NCI-H2029 (cell line): ENCODE measurements at regions not wholly inside any gene's neighbourhood (a gene's known extent, or its start where the extent isn't known, plus 50 kb on each side); places are given as distances from the start of the nearest gene placed in this dataset.

Experiments
- DNase-seq: peaks from one replicate; lab custom pipeline; 2025; lab: John Stamatoyannopoulos, UW

GRCh38 chr6:24026050-24026449, 100.0 kb upstream of the NRSN1 start:
- no peak for DNase-seq

GRCh38 chr6:24031496-24031895, 94.5 kb upstream of the NRSN1 start:
- DNase-seq: no peak

DNA sequence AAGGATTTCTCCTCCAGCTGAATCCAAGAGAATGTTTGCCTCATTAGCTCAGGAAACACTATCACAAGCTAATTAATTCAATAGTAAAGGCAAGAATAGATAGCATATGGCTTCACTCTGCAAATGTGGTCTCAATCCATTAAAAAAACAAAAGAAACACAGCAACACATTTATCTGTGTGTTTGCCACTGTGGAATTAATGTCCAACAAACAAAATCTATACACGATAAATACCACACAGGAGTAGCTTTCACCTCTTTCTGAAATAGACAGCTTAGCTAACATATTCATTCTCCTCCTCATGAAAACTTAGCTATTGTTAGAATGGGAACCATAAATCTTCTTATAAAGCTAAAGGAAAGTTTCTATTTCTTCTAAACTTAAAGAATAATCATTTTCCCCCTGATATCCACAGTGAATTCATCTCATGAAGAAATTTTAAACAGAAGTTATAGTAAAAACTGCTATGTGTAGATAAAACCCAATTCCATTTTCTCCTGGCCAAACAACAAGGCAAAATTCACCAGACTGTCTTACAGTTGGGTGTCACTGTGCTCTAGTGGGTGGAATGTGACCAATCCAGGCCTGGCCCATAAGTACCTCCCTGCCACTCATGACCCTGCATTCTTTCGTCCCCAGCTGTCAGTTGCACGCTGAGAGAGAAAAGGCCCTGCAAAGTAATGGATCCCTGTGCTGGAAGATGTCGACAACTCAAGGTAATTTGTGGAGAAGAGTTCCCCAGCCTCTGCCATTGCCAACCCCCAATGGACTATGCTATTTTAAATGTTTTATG, 92.9 kb upstream of the NRSN1 start:
- DNase-seq: no peak

- no peak for DNase-seq
Observed at GRCh38 chr6:24043848-24044247, 82.2 kb upstream of the NRSN1 start.

DNA sequence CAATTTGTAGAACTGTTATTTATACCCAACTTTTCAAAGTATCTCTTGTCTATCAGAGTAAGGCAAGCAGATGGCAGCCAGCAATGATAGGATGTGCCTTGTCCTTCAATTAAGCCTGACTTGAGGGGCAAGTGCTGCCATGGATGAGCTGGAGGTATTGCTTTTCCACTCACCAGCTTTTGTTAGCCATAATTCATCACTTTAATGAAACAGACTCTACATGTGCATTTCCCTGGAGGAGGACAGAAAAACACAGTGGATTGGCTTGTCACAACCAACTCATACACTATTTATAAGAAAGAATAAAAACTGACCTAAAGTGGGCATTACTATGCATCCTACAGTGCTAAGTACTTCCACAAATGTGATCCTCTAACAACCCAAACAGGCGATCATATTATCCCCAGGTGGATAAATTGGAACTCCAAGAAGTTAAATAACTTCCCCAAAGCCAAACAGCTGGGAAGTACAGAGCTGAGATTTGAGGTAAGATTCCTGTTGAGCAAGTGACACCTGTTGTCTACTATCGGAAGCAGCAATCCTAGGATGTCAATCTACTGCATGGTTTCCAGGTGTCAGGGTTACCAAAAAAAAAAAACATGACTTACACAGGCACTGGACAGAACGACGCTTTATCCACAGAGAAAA, 73.9 kb upstream of the NRSN1 start:
- DNase-seq: no peak

DNA sequence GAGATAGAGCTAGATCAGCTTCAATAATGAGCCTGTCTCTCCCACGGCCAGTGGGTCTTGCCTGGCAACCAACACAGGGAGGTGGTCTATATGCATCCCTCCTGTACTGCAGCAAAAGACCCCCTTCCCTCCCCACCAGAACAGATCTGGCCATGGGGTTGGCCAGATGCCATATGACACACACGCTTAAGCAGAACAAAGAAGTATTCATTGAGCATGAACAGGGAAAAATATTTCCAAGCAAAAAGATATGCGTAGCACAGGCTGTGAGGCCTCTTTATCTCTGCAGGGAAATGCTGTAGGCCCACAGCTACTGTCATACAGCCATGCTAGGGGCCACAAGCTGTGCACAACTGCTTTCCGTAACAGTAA, 73.4 kb upstream of the NRSN1 start:
- DNase-seq: no peak

DNA sequence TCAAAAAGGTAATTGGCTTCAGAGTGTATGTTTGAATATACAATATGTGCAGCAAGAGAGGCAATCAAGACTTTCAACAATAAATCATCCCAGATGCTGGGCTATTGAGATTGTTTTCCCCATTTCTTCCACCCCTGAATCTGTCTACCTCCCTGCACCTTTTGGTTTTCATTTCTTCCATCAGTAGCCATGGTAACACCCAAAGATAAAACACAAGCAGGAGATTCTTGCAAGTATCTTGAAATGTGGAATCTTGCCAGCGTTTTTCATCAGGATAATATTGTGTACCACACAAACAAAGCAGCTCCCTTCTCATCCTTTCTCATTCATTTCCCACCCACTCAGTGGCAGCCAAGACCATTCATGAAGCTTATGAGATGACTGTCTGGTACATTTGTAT, 73.0 kb upstream of the NRSN1 start:
- no peak for DNase-seq

DNA sequence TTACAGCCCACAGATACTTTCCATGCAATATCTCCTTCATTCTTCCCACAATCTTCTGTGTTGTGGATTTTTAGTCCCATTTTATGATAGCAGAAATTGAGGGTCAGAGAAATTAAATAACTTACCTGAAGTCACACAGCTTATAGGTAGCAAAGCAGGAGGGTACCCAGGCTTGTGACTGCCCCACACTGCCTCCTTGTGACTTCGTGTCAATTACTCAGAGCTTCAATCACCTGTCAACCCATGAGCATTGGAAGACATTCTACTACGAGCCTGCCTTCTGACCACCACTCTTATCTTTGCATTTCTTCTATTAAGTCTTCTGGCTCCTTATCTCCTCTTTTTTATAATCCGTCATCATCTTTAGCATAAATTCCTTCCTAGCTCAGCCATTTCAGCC, 71.6 kb upstream of the NRSN1 start:
- no peak for DNase-seq

GRCh38 chr6:24056567-24056966, 69.4 kb upstream of the NRSN1 start:
- DNase-seq: no peak

DNA sequence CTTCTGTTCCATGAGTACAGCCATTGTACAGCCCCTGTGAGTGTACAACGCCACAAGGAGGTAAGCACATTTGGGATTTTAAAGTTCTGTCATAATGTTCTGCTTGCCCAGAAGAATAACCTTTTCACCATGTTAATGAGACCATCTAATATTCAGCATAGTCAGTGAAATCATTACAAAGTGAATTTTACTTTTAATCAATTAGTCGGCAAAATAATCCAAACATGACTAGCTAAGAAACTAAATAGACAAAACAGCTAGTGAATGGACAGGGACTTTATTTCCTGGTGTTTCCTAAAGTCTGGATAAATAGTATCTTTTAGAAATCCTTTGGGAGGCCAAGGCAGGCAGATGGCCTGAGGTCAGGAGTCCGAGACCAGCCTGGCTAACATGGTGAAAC, 69.0 kb upstream of the NRSN1 start:
- DNase-seq: no peak

DNA sequence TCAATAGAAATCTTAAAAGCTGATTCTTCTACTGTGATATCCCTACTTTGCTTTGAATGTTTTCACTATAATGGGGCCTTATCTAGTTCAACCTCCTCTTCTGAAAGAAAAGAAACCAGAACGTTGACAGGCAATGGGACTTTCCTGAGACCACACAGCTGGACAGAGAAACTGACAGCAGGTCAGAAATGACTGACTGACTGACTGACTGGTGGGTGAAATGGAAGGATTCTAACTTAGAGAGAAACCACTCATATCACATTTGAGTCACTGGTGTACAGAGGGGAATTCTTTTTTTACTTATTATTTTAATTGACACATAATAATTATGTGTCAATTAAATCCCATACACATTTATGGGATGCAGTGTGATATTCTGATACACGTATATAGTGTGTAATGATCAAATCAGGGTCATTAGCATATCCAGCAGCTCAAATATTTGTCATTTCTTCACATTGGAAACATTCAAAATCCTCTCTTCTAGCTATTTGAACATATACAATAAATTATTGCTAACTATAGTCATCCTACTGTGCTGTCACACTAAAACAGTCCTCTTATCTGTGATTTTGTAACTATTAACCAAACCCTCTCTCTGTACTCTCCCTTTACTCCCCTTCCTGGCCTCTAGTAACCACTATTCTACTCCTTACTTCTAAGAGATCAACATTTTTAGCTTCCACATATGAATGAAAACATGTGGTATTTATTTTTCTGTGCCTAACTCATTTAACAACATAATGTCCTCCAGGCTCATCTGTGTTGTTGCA, 64.8 kb upstream of the NRSN1 start:
- DNase-seq: no peak

GRCh38 chr6:24064106-24064505, 61.9 kb upstream of the NRSN1 start:
- peak; percentile 17 for DNase-seq

GRCh38 chr6:24064832-24065231, 61.2 kb upstream of the NRSN1 start:
- DNase-seq: no peak

- no peak for DNase-seq
Observed at GRCh38 chr6:24069526-24069925, 56.5 kb upstream of the NRSN1 start.

DNA sequence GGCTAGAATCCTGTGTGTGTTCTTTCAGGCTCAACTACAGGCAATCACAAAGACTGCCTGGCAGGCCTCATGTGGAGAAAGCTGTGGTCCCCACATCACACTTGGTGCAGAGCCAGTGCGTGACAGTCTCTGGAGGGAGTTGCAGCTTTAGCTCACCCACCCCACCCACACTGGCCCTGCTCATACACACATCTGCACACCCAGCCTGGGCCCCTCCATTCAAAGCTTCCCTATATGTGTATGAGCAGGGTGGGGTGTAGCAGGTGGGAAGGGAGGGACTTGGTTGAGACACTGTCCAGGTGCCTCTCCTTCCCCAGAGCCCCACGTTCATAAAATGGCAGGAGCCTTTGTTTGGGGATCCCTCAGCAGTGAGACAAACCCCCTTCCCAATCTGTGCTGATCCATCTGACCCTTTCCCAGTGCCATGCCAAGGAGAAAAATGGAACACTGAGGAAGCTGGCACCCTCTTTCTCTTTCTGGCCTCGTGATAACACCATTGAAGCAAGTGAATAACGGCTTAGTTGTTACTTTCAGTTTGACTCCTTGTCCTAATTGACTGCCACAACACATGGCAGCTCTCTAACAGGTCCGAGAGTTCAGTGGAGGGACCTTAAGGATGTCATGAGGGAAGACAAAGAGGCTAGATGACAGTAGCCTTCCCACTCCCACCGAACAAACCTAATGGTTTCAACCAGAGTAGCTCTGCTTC, 53.8 kb upstream of the NRSN1 start:
- DNase-seq: no peak

DNA sequence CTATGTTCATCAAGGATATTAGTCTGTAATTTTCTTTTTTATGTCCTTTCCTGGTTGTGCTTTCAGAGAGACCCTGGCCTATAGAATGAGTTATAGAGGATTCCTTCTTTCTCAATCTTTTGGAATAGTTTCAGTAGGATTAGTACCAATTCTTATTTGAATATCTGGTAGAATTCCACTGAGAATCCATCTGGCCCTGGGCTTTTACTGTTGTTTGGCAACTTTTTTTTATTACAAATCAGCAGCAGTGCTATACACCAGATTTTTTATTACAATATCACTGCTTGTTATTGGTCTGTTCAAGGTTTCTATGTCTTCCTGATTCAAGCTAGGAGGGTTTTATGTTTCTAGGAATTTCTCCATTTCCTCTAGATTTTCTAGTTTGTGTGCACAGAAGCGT, 50.0 kb upstream of the NRSN1 start:
- peak; percentile 6 for DNase-seq
